Activated CD4-positive, alpha-beta T cell treated with anti-CD3 and anti-CD28 coated beads for 36 hours (primary cell): ENCODE measurements at regions not wholly inside any gene's neighbourhood (a gene's known extent, or its start where the extent isn't known, plus 50 kb on each side); places are given as distances from the start of the nearest gene placed in this dataset.
"Not testable (repeated sequence)": the region's sequence is repeated elsewhere in the genome, so short reads cannot be mapped to it uniquely, and the experiment has no call there.

ENCODE experiments used
- ATAC-seq: fragments of 200-7000 bp; cut with Tn5 transposase; one replicate; pipeline ENCODE4 v1.10.0; 2021; ENCODE audit warnings: mild to moderate bottlenecking, moderate library complexity
- CTCF ChIA-PET: fragments of 350-600 bp; sonication (Branson Sonifier 250); formaldehyde crosslinking; loops from one replicate; lab custom pipeline; 2021; ENCODE audit warnings: antibody characterized with exemption; lab: Charles Lee
- POLR2A ChIA-PET: fragments of 350-600 bp; sonication (Branson Sonifier 250); formaldehyde crosslinking; loops from one replicate; lab custom pipeline; 2021; ENCODE audit warnings: antibody characterized with exemption, inconsistent platforms; lab: Charles Lee
- DNase-seq: peaks from one replicate; pipeline ENCODE4 v3.0.0-alpha.2; 2020
- H3K27ac Mint-ChIP-seq: one replicate; pipeline ENCODE4 v1.8.0; 2021; ENCODE audit warnings: mixed read lengths
- H3K27me3 Mint-ChIP-seq: one replicate; pipeline ENCODE4 v1.8.0; 2021; ENCODE audit warnings: mixed read lengths
- H3K36me3 Mint-ChIP-seq: one replicate; pipeline ENCODE4 v1.8.0; 2021; ENCODE audit warnings: low read depth, mixed read lengths
- H3K4me1 Mint-ChIP-seq: one replicate; pipeline ENCODE4 v1.8.0; 2021; ENCODE audit warnings: mixed read lengths
- H3K4me3 Mint-ChIP-seq: one replicate; pipeline ENCODE4 v1.8.0; 2021; ENCODE audit warnings: mild to moderate bottlenecking, moderate library complexity, mixed read lengths
- H3K9me3 Mint-ChIP-seq: one replicate; pipeline ENCODE4 v1.8.0; 2021; ENCODE audit warnings: low read depth, mixed read lengths
- intact Hi-C, 2 experiments: fragments of 100-400 bp; cut with DNase I in 1 of 2; cut with micrococcal nuclease in 1 of 2; formaldehyde crosslinking; loops; one replicate each; pipeline versions ENCODE4 v1.14.2 to v1.15.1; 2022 to 2024; cut with DNase I, micrococcal nuclease

DNA sequence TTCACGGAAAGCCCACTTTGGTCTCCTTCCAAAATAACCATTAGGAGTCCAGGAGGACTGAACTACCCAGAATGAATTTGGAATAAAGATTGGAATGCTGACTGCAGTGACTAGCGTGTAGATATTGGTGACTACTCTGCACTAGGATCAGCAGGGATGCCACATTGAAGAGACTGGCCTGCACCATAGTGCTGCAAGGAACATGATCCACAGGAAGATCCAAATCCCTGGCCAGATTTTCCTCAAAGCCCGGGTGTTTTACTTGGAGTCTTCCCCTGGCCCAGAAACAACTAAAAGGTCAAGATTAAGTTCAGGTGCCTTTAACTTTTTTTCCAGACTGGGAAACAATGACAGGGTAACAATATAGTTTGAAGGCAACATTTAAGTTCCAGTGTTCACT lies 870.4 kb downstream of the CDH8 start:
- DNase-seq: no peak
- Mint-ChIP-seq H3K4me1 (no peaks in the 10 kb centered on the region), H3K27me3 (no peaks in the 10 kb centered on the region)

DNA sequence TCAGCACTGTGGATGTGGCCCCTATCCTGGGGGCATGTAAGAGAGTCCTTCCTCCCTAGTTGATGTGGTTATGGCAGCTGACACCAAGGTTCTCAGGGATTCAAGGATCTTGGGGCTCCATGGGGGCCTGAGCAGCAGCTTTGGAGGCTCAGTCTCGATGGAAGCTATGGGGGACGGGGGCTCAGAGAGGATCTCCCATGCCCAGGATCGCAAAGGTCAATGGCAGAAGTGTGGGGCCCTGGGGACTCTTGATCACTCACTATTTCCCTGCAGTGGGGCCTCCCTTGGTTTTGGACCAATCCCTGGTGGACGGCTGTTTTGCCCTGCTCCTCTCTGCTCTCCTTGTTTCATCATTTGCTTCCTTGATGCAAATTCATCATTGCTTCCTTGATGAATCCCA lies 885.9 kb downstream of the CDH8 start:
- Mint-ChIP-seq H3K36me3 (no peaks in the 10 kb centered on the region), H3K4me3 (no peak overlapping the region), H3K27ac (no peak overlapping the region), H3K4me1 (no peaks in the 10 kb centered on the region), H3K27me3 (no peaks in the 10 kb centered on the region), H3K9me3 (peaks cover 11% of the 10 kb centered on the region)
- POLR2A ChIA-PET: no interaction called here
- CTCF ChIA-PET: no interaction called here
- no peak for ATAC-seq
- no peak for DNase-seq
- intact Hi-C loops: no loop called here

More for the DNA sequence above, 870.4 kb downstream of the CDH8 start:
- no peak overlapping the region for H3K4me3 Mint-ChIP-seq
- ChIA-PET CTCF (no interaction called here), POLR2A (no interaction called here)
- intact Hi-C loops: no loop called here
- ATAC-seq: no peak
- H3K36me3 Mint-ChIP-seq: no peaks in the 10 kb centered on the region
- peaks cover 2% of the 10 kb centered on the region for H3K9me3 Mint-ChIP-seq
- H3K27ac Mint-ChIP-seq: no peak overlapping the region

DNA sequence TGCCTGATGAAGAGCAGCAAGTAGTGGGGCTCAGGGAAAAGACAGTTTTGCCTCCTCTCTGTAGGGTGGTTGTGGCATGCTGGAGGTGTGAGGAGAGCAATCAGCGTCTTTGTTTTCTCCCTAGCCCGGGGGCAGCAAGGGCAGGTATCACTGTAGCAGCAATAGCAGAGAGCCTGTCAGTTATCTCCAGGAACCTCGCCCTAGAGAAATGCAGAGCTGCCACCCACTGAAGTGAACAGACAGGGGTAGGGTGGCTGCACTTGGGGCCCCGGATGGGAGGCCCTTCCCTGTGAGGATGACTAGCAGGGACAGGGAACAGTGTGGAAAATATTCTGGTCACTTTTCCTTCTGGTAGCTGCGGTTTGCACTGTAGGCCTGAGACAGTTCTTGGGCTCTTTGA lies 886.5 kb downstream of the CDH8 start:
- no peaks in the 10 kb centered on the region for H3K27me3 Mint-ChIP-seq
- CTCF ChIA-PET: no interaction called here

DNA sequence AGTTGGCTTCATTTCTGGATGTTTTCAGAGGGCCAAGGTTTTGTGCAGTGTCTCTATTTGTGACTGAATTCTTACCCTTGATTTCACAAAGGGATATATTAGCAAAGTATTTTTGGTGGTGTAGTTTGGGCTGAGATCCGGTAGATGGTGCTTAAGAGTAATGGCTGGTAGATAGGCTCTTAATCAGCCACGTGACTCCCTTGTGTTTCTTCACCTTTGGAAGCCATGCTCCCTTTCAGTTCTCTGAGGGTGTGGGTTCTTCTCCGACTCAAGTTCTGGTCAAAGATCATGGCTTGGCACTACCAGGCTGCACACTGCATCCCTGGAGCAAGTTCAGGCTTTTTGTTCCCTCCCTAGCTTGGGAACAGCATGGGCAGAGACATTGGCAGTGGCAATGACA lies 887.3 kb downstream of the CDH8 start:
- H3K4me1 Mint-ChIP-seq: no peaks in the 10 kb centered on the region
- no peak for DNase-seq
- no peak overlapping the region for H3K4me3 Mint-ChIP-seq
- ChIA-PET CTCF (interaction anchor here (0.6 kb wide), 1 partner anchor 28 kb away, joined by 4 read pairs; no protein-coding TSS in a partner anchor), POLR2A (no interaction called here)
- peaks cover 9% of the 10 kb centered on the region for H3K9me3 Mint-ChIP-seq
- H3K27ac Mint-ChIP-seq: no peak overlapping the region
- H3K36me3 Mint-ChIP-seq: no peaks in the 10 kb centered on the region
- no peaks in the 10 kb centered on the region for H3K27me3 Mint-ChIP-seq
- intact Hi-C loops: no loop called here
- no peak for ATAC-seq

More for the DNA sequence above, 886.5 kb downstream of the CDH8 start:
- Mint-ChIP-seq H3K4me1 (no peaks in the 10 kb centered on the region), H3K36me3 (no peaks in the 10 kb centered on the region), H3K27ac (no peak overlapping the region), H3K4me3 (no peak overlapping the region), H3K9me3 (peaks cover 9% of the 10 kb centered on the region)
- intact Hi-C loops: no loop called here
- ATAC-seq (no peak), DNase-seq (no peak)
- POLR2A ChIA-PET: no interaction called here

DNA sequence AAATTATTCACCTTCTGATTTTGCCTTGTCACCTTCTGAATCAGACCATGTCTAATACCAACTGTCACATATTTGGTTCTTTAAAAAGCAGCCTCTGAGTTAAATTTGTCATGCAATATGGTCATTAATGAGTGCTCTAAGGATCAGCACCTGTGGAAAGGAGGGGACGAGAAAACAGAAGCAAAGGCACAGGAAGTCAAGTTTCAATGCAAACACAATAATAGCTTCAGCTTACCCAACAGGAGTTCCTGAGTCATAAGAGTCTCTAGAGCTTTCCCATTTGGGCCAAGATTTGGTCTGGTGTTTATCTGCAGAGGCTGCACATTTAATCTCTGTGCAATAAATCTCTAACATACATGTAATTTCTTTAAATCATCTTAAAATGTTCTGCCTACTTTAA lies 889.8 kb downstream of the CDH8 start:
- ChIA-PET POLR2A (no interaction called here), CTCF (no interaction called here)
- Mint-ChIP-seq H3K4me3 (no peak overlapping the region), H3K4me1 (no peaks in the 10 kb centered on the region), H3K27me3 (no peaks in the 10 kb centered on the region), H3K36me3 (no peaks in the 10 kb centered on the region), H3K9me3 (peaks cover 11% of the 10 kb centered on the region), H3K27ac (no peak overlapping the region)
- intact Hi-C loops: no loop called here
- DNase-seq (no peak), ATAC-seq (no peak)

DNA sequence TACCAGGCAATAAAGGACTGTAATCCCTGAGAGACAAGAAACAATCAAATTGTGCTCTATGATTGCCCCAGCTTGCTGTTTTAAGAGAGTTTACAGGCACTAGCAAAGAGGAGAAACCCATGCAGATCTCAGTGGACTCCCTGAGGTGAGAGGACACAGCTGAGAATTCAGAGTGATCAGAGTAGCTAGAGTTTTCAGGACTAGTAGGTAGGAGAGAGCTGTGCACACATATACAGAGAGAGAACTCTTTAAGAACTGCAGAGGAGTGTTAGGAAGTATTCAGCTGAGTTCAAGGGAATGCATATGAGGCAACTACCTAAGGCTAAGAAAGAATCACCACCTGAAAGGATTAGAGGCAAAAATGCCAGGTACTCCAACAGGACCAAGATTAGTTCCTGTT lies 904.8 kb downstream of the CDH8 start:
- CTCF ChIA-PET: no interaction called here
- no peaks in the 10 kb centered on the region for H3K4me1 Mint-ChIP-seq
- intact Hi-C loops: no loop called here

DNA sequence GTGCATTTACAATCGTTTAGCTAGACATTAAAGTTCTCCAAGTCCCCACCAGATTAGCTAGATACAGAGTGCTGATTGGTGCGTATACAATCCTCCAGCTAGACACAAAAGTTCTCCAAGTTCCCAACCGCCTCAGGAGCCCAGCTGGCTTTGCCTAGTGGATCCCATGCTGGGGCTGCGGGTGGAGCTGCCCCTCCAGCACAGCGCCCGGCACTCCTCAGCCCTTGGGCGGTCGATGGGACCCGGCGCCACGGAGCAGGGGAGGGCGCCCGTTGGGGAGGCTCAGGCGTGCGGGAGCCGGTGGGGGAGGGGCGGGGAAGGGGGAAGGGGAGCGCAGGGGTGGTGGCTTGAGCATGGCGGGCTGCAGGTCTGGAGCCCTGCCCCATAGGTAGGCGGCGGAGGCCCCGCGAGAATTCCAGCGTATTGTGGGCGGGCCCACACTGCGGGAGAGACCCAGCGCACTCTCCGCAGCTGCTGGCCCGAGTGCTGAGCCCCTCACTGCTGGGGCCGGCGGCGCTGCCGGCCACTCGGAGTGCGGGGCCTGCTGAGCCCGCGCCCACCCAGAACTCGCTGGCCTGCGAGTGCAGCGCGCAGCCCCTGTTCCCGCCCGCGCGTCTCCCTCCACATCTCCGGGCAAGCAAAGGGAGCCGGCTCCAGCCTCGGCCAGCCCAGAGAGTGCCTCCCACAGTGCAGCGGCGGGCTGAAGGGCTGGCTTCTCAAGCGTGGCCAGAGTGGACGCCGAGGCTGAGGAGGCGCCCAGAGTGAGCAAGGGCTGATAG lies 907.5 kb downstream of the CDH8 start:
- no peaks in the 10 kb centered on the region for H3K36me3 Mint-ChIP-seq
- ChIA-PET POLR2A (no interaction called here), CTCF (interaction anchor here (0.7 kb wide), 1 partner anchor 427 kb away, joined by 3 read pairs; no protein-coding TSS in a partner anchor)
- intact Hi-C loops: no loop called here
- DNase-seq (no peak), ATAC-seq (no peak)
- H3K4me3 Mint-ChIP-seq: no peak overlapping the region
- H3K27ac Mint-ChIP-seq: no peak overlapping the region
- H3K27me3 Mint-ChIP-seq: no peaks in the 10 kb centered on the region
- H3K4me1 Mint-ChIP-seq: no peaks in the 10 kb centered on the region
- peaks cover 20% of the 10 kb centered on the region for H3K9me3 Mint-ChIP-seq

More for the DNA sequence above, 904.8 kb downstream of the CDH8 start:
- H3K27me3 Mint-ChIP-seq: no peaks in the 10 kb centered on the region
- no peak for ATAC-seq
- POLR2A ChIA-PET: no interaction called here
- no peaks in the 10 kb centered on the region for H3K36me3 Mint-ChIP-seq
- no peak overlapping the region for H3K27ac Mint-ChIP-seq
- H3K4me3 Mint-ChIP-seq: no peak overlapping the region
- DNase-seq: no peak
- peaks cover 21% of the 10 kb centered on the region for H3K9me3 Mint-ChIP-seq

DNA sequence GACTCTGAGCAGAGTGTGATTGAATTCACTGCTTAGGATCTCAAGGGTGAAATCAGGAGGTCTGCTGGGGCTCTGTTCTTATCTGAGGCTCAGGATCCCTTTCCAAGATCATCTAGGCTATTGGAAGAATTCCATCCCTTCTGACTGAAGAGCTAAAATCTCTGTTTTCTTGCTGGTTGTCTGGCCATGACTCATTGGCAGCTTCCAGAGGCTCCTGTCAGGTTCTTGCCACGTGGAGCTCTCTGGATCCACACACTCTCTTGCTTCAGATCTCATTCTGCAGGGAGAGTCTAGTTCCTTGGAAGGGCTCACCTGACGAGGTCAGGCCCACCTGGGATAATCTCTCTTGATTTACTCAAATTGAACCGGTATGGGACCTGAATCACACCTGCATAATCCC lies 930.7 kb downstream of the CDH8 start:
- Mint-ChIP-seq H3K27ac (no peak overlapping the region), H3K4me3 (no peak overlapping the region), H3K9me3 (peaks cover 9% of the 10 kb centered on the region), H3K36me3 (no peaks in the 10 kb centered on the region), H3K27me3 (no peaks in the 10 kb centered on the region), H3K4me1 (no peaks in the 10 kb centered on the region)
- CTCF ChIA-PET: no interaction called here
- ATAC-seq (no peak), DNase-seq (no peak)
- intact Hi-C loops: no loop called here
- POLR2A ChIA-PET: no interaction called here

DNA sequence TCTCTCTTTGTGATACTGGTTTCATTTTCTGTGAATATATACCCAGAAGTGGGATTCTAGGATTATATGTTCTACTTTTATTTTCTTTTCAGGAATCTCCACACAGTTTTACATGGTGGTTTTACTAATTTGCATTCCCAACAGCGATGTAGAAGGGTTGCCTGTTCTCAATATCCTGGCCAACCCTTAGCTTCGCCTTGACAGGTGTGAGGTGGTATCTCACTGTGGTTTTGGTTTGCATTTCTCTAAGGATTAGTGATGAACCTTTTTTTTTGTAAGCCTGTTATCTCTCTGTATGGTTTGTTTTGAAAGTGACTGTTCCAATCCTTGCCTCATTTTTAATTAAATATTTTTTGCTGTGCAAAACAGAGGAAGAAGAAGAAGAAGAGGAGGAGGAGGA lies 937.7 kb downstream of the CDH8 start:
- H3K4me1 Mint-ChIP-seq: no peaks in the 10 kb centered on the region
- ChIA-PET POLR2A (no interaction called here), CTCF (no interaction called here)
- no peak for DNase-seq
- intact Hi-C loops: no loop called here
- H3K36me3 Mint-ChIP-seq: no peaks in the 10 kb centered on the region
- no peak for ATAC-seq
- H3K27me3 Mint-ChIP-seq: no peaks in the 10 kb centered on the region
- no peak overlapping the region for H3K27ac Mint-ChIP-seq
- H3K9me3 Mint-ChIP-seq: peaks cover 9% of the 10 kb centered on the region
- H3K4me3 Mint-ChIP-seq: no peak overlapping the region

DNA sequence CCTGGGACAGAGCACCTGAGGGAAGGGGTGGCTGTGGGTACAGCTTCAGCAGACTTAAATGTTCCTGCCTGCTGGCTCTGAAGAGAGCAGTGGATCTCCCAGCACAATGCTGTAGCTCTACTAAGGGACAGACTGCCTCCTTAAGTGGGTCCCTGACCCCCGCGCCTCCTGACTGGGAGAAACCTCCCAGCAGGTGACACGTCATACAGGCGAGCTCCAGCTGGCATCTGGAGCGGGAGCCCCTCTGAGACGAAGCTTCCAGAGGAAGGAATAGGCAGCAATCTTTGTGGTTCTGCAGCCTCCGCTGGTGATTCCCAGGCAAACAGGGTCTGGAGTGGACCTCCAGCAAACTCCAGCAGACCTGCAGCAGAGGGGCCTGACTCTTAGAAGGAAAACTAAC lies 944.9 kb downstream of the CDH8 start:
- H3K27me3 Mint-ChIP-seq, intact Hi-C loops, POLR2A ChIA-PET, DNase-seq, H3K4me1 Mint-ChIP-seq, ATAC-seq, H3K4me3 Mint-ChIP-seq, H3K36me3 Mint-ChIP-seq, CTCF ChIA-PET, H3K27ac Mint-ChIP-seq: not testable (repeated sequence)
- H3K9me3 Mint-ChIP-seq: peaks cover 20% of the 10 kb centered on the region

DNA sequence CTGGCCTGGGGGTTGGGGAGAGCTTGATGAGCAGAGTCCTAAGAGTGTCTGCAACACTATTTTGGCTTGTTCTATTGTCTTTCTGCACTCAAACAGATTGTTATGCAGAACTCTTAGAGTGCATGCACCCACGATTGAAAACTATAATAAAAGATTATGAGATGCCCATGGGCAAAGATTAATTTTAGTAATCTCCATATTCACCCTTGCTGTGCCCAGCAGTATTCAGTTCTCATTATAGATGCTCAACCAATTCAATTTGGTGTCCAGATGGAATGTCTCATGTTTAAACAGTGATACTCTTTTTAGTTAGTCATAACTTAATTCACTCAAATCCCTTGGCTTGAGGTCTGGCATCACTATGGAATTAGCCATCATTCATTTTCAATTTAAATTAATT lies 952.5 kb downstream of the CDH8 start:
- intact Hi-C loops: no loop called here
- no peak overlapping the region for H3K27ac Mint-ChIP-seq
- no peak overlapping the region for H3K4me3 Mint-ChIP-seq
- no peaks in the 10 kb centered on the region for H3K27me3 Mint-ChIP-seq
- no peaks in the 10 kb centered on the region for H3K36me3 Mint-ChIP-seq
- H3K4me1 Mint-ChIP-seq: no peaks in the 10 kb centered on the region
- ATAC-seq (no peak), DNase-seq (no peak)
- CTCF ChIA-PET: no interaction called here
- POLR2A ChIA-PET: no interaction called here
- peaks cover 8% of the 10 kb centered on the region for H3K9me3 Mint-ChIP-seq

DNA sequence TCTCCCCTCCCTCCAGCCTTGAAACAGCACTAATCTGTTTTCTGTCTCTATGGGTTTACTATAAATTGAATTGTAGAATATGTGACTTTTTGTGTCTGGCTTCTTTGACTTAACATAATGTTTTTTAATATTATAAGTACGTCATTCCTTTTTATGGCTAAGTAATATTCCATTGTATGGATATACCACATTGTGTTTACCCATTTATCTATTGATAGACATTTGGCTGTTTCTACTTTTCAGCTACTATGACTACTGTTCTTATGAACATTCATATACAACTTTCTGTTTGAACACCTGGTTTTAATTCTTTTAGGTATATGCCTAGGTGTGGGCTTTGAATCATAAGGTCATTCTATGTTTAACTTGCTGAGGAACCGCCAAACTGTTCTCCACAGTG lies 961.9 kb downstream of the CDH8 start:
- ChIA-PET POLR2A (no interaction called here), CTCF (no interaction called here)
- H3K4me3 Mint-ChIP-seq: no peak overlapping the region
- H3K27ac Mint-ChIP-seq: no peak overlapping the region
- ATAC-seq (no peak), DNase-seq (no peak)
- H3K27me3 Mint-ChIP-seq: no peaks in the 10 kb centered on the region
- H3K4me1 Mint-ChIP-seq: no peaks in the 10 kb centered on the region
- intact Hi-C loops: no loop called here
- no peaks in the 10 kb centered on the region for H3K36me3 Mint-ChIP-seq
- peaks cover 17% of the 10 kb centered on the region for H3K9me3 Mint-ChIP-seq
